Omental fat pad (tissue), 3 donors: ENCODE measurements at regions not wholly inside any gene's neighbourhood (a gene's known extent, or its start where the extent isn't known, plus 50 kb on each side); places are given as distances from the start of the nearest gene placed in this dataset.
"Not testable (repeated sequence)": the region's sequence is repeated elsewhere in the genome, so short reads cannot be mapped to it uniquely, and the experiment has no call there.

Source experiments
- ATAC-seq: fragments of 150-250 bp; one replicate; pipeline ENCODE4 v1.9.1; 2016; ENCODE audit warnings: mild to moderate bottlenecking, moderate library complexity; ENCODE audit not compliant: low FRiP score
- DNase-seq: peaks from one replicate; pipeline ENCODE4 v3.0.0-alpha.2; 2019; ENCODE audit warnings: low spot score
- TF ChIP-seq, protein P1 (sequence below), 3 donors: fragments of 450-650 bp; IDR thresholded peaks; one replicate each; pipeline ENCODE4 v1.5.1; 2016 to 2017; ENCODE audit warnings: antibody characterized with exemption in 3 of 3, mild to moderate bottlenecking in 3 of 3, moderate library complexity in 2 of 3

DNA sequence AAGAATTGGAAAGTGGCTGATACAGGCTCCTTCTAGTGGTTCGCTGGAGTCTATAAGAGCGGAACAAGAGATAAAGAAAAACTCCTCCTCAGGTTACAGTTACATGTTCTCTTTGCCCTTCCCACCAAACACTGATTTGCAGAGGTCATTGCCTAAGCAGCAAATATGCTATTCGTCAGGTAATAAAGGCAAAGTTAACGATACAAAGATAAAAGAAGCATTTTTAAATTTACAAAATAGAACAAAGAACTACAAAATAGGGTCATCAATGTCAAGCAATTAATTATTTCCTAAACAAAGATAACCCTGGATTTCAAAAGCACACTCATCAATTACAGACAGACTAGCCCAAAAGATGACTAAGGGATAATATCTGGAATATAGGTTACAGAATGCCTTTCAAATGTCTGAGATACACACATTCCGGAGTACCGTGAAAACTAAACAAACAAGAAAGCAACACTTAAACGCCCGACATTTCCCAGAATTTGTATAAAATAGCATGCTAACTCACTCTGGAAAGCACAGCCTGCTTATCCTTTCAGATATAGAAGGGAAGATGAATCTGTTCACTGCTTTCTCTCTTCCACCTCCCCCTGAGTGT lies 186.4 kb downstream of the MREG start:
- ATAC-seq, result peak; percentile 65
- DNase-seq, result no peak
- TF ChIP-seq, protein P1, sequence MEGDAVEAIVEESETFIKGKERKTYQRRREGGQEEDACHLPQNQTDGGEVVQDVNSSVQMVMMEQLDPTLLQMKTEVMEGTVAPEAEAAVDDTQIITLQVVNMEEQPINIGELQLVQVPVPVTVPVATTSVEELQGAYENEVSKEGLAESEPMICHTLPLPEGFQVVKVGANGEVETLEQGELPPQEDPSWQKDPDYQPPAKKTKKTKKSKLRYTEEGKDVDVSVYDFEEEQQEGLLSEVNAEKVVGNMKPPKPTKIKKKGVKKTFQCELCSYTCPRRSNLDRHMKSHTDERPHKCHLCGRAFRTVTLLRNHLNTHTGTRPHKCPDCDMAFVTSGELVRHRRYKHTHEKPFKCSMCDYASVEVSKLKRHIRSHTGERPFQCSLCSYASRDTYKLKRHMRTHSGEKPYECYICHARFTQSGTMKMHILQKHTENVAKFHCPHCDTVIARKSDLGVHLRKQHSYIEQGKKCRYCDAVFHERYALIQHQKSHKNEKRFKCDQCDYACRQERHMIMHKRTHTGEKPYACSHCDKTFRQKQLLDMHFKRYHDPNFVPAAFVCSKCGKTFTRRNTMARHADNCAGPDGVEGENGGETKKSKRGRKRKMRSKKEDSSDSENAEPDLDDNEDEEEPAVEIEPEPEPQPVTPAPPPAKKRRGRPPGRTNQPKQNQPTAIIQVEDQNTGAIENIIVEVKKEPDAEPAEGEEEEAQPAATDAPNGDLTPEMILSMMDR (IDR thresholded peaks at IDR 0.05), result no peak

DNA sequence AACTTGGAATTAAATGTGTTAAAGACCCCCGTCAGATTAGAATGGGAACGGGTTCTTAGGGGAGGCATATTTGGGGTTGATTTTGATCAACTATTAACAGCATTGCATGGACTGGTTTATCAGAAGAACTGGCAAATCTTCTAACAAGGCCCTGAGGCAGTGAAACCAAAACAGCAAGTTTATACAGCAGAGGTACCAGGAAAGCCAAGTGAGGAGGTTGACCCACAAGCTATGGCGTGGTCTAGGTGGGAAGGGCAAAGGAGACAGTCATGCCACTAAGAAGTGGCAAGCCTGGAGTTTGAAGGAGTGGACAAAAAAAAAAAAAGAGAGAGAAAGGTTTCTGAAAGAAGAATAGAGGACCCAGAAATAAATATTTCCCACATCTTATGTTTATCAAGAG lies 187.0 kb downstream of the MREG start:
- ATAC-seq, result no peak
- TF ChIP-seq, protein P1 (IDR thresholded peaks at IDR 0.05), result no peak
- DNase-seq, result no peak

DNA sequence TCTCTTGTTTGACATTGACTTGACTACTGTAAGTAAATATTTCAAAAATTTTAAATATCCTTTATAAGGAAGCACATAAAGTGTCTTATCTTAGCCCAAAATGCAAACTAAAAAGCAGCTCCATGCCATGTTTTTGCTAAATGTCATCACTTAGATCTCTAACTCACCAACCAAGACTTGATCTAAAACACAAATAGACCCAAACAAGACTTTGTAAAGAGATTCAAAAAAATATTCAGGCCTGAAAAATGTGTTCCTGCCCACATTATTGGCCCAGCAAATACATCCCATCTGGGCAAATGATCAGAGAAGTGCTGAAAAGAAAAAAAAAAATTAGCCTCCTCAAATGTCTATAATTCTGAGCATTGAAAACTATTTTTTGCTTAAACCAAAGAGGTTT lies 187.6 kb downstream of the MREG start:
- TF ChIP-seq, protein P1 (IDR thresholded peaks at IDR 0.05), result no peak
- no peak for DNase-seq
- no peak for ATAC-seq

DNA sequence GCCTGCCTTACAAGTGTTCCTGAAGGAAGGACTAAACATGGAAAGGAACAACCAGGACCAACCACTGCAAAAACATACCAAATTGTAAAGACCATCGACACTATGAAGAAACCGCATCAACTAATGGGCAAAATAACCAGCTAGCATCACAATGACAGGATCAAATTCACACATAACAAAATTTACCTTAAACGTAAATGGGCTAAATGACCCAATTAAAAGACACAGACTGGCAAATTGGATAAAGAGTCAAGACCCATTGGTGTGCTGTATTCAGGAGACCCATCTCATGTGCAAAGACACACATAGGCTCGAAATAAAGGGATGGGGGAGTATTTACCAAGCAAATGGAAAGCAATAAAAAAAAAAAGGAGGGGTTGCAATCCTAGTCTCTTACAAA lies 192.1 kb downstream of the MREG start:
- not testable (repeated sequence) for DNase-seq, ATAC-seq

DNA sequence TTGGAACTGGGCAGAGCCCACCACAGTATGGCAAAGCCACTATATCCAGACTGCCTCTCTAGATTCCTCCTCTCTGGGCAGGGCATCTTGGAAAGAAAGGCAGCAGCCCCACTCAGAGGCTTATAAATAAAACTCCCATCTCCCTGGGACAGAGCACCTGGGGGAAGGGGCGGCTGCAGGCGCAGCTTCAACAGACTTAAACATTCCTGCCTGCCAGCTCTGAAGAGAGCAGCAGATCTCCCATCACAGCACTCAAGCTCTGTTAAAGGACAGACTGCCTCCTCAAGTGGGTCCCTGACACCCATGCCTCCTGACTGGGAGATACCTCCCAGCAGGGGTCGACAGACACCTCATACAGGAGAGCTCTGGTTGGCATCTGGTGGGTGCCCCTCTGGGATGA lies 193.6 kb downstream of the MREG start:
- ATAC-seq, DNase-seq: not testable (repeated sequence)

DNA sequence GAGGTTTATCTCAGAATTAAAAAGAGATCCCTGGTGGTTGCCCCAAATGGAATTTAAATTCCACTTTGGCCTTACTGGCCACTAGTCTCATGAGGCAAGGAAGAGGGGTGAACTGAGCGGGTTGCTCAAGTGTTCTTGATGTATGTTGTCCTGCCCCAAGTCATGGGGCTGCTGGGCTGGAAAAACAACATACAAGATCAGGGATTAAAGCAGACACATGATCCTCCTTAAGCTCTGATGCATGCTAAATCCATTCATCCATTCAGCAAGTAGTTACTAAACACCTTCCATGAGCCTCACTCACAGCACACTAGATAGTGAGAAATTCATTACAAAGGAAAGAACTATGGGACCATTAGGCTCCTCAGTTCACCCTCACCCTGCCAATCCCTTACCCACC lies 196.3 kb downstream of the MREG start:
- DNase-seq, result no peak
- TF ChIP-seq, protein P1 (IDR thresholded peaks at IDR 0.05), result no peak
- no peak for ATAC-seq

DNA sequence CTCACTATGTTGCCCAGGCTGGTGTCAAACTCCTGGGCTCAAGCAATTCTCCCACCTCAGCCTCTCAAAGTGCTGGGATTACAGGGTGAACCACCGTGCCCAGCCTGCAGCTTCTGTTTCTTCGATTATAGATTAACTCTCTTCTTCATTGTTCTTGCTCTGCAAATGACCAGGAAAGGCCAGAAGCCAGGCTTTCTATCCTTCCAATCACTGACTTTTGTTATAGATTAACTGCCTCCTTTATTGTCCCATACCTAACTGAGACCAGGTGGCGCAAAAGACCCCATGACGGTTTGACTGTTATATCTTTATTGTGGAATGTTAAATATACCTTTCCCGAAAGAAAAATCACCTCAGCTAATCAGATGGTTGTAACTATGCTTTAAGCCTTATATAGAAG lies 196.9 kb downstream of the MREG start:
- no peak for ATAC-seq
- TF ChIP-seq, protein P1 (IDR thresholded peaks at IDR 0.05), result no peak
- no peak for DNase-seq

DNA sequence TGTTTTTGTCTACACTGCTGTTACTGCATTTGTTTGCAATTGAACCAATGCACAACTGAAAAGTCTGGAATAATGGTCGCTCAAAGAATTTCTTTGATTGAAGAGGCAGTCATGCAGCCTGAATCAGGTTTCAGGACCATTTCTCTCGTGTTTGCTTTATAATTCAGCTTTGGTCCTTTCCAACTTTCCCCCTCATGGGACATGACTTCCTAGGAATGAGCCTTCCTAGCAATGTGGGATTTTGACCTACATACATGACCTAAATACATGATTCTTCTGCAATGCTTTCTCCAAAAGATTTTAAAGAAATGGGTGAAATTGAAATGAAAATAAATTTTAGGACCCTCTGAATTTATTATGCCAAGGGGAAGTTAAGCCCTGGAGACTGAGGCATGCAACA lies 197.4 kb downstream of the MREG start:
- no peak for DNase-seq
- ATAC-seq, result no peak
- TF ChIP-seq, protein P1 (IDR thresholded peaks at IDR 0.05), result no peak
